Adrenal gland (tissue), 5 donors: ENCODE measurements at regions not wholly inside any gene's neighbourhood (a gene's known extent, or its start where the extent isn't known, plus 50 kb on each side); places are given as distances from the start of the nearest gene placed in this dataset.

ENCODE experiments used
- POLR2A ChIP-seq, 2 donors: fragments of 450-650 bp; IDR thresholded peaks; one replicate each; pipeline ENCODE4 v1.6.1; 2017; ENCODE audit warnings: antibody characterized with exemption in 2 of 2, mild to moderate bottlenecking in 2 of 2, moderate library complexity in 1 of 2
- TF ChIP-seq, protein P1 (sequence below), 6 experiments: fragments of 450-650 bp in 4 of 6; fragments of 200-600 bp in 2 of 6; sonication (generic) in 1 of 6; IDR thresholded peaks; 1 replicate in 5 of 6; 2 replicates in 1 of 6; pipeline versions ENCODE4 v1.5.1 to v1.8.0; 2016 to 2021; ENCODE audit warnings: antibody characterized with exemption in 6 of 6, mild to moderate bottlenecking in 2 of 6, moderate library complexity in 1 of 6
- donor health status: DM: no; HTN: no; CAD: no.

DNA sequence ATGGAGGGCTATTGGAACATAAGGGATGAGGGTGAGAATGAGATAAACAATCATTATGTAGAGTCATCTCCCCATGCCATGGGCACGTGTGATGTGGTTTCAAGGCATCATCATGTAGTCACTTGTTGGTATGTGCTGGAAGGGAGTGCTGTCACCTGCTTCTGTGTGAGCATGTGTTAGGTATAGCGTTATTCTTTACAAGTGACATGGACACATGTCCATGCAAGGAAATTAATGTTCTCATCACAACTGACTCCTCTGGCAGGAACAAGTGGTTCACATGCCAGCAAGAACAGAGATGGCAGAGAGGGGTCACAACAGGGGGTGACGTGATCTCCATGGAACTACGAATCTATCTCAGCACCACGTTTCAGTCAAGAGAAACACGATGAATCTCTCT is 815.8 kb downstream of the BCL11B start:
- TF ChIP-seq, protein P1, sequence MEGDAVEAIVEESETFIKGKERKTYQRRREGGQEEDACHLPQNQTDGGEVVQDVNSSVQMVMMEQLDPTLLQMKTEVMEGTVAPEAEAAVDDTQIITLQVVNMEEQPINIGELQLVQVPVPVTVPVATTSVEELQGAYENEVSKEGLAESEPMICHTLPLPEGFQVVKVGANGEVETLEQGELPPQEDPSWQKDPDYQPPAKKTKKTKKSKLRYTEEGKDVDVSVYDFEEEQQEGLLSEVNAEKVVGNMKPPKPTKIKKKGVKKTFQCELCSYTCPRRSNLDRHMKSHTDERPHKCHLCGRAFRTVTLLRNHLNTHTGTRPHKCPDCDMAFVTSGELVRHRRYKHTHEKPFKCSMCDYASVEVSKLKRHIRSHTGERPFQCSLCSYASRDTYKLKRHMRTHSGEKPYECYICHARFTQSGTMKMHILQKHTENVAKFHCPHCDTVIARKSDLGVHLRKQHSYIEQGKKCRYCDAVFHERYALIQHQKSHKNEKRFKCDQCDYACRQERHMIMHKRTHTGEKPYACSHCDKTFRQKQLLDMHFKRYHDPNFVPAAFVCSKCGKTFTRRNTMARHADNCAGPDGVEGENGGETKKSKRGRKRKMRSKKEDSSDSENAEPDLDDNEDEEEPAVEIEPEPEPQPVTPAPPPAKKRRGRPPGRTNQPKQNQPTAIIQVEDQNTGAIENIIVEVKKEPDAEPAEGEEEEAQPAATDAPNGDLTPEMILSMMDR (IDR thresholded peaks at IDR 0.05) = no peak
- TF ChIP-seq POLR2A (IDR thresholded peaks at IDR 0.05) = no peak
